Epidermal melanocyte (primary cell): ENCODE measurements at regions not wholly inside any gene's neighbourhood (a gene's known extent, or its start where the extent isn't known, plus 50 kb on each side); places are given as distances from the start of the nearest gene placed in this dataset.

Experiments used
- DNase-seq: peaks from one replicate; pipeline ENCODE4 v3.0.0; 2011; ENCODE audit warnings: low spot score; ENCODE audit not compliant: insufficient read length

DNA sequence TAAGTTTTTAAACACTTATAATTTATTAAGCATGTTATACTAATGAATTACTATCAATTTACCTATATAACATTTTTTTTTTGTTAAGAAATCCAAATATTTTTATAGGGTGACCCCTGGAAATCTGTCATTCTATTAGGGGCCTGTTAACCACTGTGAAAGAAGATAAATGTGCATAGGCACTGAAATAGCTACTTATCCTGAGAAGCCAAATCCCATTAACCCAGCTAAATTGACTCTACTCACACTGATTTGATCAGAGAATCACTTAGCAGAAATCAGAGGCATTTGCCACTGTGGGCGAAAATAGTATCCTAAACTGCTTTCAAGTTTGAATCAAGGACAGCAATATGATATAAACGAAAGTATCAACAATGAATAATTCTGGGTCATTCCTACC is 90.0 kb upstream of the GULP1 start:
- no peak for DNase-seq

DNA sequence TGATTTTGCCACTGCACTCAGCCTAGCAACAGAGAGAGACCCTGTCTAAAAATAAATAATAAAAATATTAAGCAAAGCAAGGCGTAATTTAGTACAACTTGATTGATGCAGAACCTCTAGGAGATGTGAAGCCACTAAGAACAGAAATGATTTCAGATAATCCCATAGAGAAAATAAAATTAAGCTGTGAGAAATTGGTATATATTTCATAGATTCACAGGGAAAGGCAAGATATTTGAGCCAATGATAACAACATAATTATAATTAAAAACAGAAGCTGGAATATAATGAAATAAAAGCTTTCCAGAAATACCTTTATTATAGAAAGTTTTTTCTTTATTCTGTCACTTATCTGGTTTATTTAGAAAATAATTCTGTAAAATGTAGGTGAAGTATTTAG is 88.9 kb upstream of the GULP1 start:
- no peak for DNase-seq

DNA sequence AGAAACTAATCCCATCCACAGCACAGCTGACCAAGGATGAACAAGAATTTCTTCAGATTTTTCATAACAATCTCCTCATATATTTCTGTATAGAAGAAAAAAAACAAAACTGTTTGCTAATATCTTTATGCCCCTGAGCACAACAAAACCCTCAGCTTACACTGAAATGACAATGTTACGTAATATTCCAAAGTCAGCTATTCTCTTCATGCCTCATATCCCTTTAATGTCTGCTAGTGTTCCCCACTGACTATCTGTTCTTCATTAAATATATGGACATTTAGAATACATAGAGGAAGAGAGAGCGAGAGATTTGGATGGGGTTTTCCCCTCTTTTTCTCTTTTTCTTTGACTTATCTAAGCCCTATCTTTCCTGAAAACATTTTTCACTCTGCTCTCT is 87.9 kb upstream of the GULP1 start:
- DNase-seq, result no peak

DNA sequence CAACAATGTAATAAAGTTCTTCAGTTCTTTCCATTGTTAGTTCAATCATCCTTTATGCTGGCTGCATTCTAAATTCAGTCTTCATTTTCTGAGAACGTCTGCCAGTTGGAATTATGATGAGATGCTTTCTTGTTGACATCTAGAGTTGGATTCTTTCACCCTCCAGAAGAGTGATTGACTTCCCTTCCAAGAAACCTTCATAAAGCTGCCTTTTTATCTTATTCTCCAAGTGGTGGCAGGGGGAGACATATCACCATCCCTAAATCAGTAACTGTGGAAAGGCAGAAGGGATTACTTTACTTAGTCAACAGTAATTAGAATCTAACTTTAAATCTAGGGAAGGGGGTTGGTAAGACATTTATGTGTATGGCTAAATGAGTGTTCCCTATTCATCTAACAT is 86.8 kb upstream of the GULP1 start:
- DNase-seq, result no peak

GRCh38 chr2:188207554-188207953 is 84.1 kb upstream of the GULP1 start:
- DNase-seq, result no peak

- no peak for DNase-seq
These were observed 82.5 kb upstream of the GULP1 start for GRCh38 chr2:188209218-188209617.

DNA sequence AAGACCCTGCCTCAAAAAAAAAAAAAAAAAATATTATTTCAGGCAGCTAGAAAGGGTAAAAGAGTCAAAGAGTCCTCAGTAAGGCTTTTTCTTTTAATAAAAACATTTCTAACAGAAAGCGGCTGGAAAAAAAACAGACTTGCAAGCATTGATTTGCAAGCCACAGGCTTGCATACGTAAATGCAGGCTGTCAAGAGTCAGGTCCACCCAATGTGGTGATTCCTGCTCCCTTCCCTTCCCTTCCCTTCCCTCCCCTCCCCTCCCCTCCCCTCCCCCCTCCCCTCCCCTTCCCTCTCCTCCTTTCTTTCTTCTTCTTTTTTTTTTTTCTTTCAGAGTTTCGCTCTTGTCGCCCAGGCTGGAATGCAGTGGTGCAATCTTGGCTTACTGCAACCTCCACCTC is 74.4 kb upstream of the GULP1 start:
- DNase-seq, result no peak

DNA sequence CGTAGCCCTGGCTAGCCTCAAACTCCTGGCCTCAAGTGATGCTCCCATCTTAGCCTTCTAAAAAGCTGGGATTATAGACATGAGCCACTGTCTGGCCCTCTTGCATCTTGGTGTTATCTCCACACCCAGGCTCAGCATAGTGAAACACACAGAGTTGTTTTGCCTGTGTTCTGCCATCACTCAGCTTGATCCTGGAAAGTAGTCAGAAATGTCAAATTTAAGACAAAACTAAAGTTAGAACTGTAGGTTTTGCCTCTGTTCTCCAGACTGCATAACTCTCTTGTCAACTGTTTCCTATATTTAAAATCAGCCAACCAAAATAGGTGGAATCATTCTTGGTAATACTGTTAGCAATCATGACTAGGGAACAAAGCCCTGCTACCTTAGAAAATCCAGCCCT is 72.1 kb upstream of the GULP1 start:
- DNase-seq, result no peak

DNA sequence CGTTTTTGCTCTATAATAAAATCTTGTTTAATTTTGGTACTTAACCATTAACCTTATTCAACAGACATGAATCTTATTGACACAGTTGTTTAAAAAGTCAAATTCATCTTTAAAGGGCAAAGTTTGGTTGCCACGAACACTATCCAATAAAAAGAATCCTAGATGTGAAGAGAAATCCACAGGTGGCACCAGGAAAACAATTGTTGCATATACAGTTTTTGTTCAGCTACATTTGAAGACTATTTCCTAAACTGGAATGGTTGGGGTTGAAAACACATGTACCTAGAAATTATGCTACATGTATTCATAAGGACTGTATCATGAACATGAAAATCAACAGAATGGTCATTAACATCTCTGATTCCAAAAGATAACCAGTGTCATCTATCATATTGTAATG is 71.1 kb upstream of the GULP1 start:
- DNase-seq, result no peak

GRCh38 chr2:188227713-188228112 is 64.0 kb upstream of the GULP1 start:
- DNase-seq, result no peak

DNA sequence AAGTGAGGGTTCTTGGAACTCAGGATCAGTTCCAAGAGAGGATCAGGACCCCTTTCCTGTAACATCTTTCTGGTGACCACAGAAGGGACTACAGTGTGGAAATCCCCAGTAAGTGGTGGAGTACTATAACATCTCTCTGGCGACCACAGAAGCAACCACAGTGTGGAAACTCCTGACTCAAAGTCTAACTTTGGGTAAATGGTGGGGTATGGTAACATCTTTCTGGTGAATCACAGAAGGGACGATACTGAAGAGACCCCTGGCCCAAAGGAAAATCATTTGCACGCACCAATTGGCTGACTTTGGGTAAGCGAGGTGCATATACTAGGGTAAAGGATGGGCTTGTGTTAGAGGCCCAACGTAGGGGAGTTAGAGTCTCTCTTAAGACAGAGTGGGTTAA is 56.3 kb upstream of the GULP1 start:
- DNase-seq, result no peak

GRCh38 chr2:188238386-188238785 is 53.3 kb upstream of the GULP1 start:
- DNase-seq, result no peak
